ENCODE measurements at regions not wholly inside any gene's neighbourhood (a gene's known extent, or its start where the extent isn't known, plus 50 kb on each side); places are given as distances from the start of the nearest gene placed in this dataset.

GRCh38 chr5:21071421-21071820 is 1083.4 kb upstream of the CDH18 start:
- H3K9ac ChIP-seq (ENCODE audit: low read depth, low read length): no peak overlapping the region
- H3K4me2 ChIP-seq (ENCODE audit: insufficient read depth, low read length): no peak overlapping the region
- H3K27me3 ChIP-seq (ENCODE audit: insufficient read depth, low read length, poor library complexity): no peaks in the 10 kb centered on the region
- no peak overlapping the region for H2AFZ ChIP-seq (ENCODE audit: low read depth, low read length)
- no peak overlapping the region for H3K4me3 ChIP-seq (ENCODE audit: low read depth in 1 of 2, low read length in 2 of 2)
- no peaks in the 10 kb centered on the region for H3K9me3 ChIP-seq (ENCODE audit: insufficient read depth, low read length, severe bottlenecking)
- no peak overlapping the region for H3K27ac ChIP-seq (ENCODE audit: low read length)
- H3K79me2 ChIP-seq (ENCODE audit: insufficient read depth, low read length): no peaks in the 10 kb centered on the region
- H4K20me1 ChIP-seq (ENCODE audit: insufficient read depth, low read length): no peaks in the 10 kb centered on the region
- no peak for DNase-seq
- no peaks in the 10 kb centered on the region for H3K4me1 ChIP-seq (ENCODE audit: insufficient read depth, low read length)
- no peak for ATAC-seq (ENCODE audit: insufficient read depth, low read depth)
- TF ChIP-seq EZH2 (IDR thresholded peaks at IDR 0.05; ENCODE audit: borderline replicate concordance, low read depth, low read length, severe bottlenecking): no peak
- TF ChIP-seq CTCF (IDR thresholded peaks at IDR 0.05; ENCODE audit: borderline replicate concordance, extremely low read depth, low read length, poor library complexity, severe bottlenecking): no peak
- no peaks in the 10 kb centered on the region for H3K36me3 ChIP-seq (ENCODE audit: insufficient read depth, low read length)

- H3K4me2 ChIP-seq (ENCODE audit: insufficient read depth, low read length): no peak overlapping the region
- no peak overlapping the region for H3K4me3 ChIP-seq (ENCODE audit: low read depth in 1 of 2, low read length in 2 of 2)
These were observed 1082.9 kb upstream of the CDH18 start for GRCh38 chr5:21070858-21071257.

GRCh38 chr5:21067724-21068123 is 1079.7 kb upstream of the CDH18 start:
- Histone ChIP-seq H3K4me1 (ENCODE audit: insufficient read depth, low read length) (no peaks in the 10 kb centered on the region), H3K9ac (ENCODE audit: low read depth, low read length) (no peak overlapping the region), H3K4me3 (ENCODE audit: low read depth in 1 of 2, low read length in 2 of 2) (no peak overlapping the region), H4K20me1 (ENCODE audit: insufficient read depth, low read length) (no peaks in the 10 kb centered on the region), H3K27me3 (ENCODE audit: insufficient read depth, low read length, poor library complexity) (no peaks in the 10 kb centered on the region), H3K27ac (ENCODE audit: low read length) (no peak overlapping the region), H3K4me2 (ENCODE audit: insufficient read depth, low read length) (no peak overlapping the region), H3K79me2 (ENCODE audit: insufficient read depth, low read length) (no peaks in the 10 kb centered on the region), H3K9me3 (ENCODE audit: insufficient read depth, low read length, severe bottlenecking) (peaks cover 4% of the 10 kb centered on the region), H3K36me3 (ENCODE audit: insufficient read depth, low read length) (no peaks in the 10 kb centered on the region), H2AFZ (ENCODE audit: low read depth, low read length) (no peak overlapping the region)
- no peak for TF ChIP-seq EZH2 (IDR thresholded peaks at IDR 0.05; ENCODE audit: borderline replicate concordance, low read depth, low read length, severe bottlenecking)
- no peak for TF ChIP-seq CTCF (IDR thresholded peaks at IDR 0.05; ENCODE audit: borderline replicate concordance, extremely low read depth, low read length, poor library complexity, severe bottlenecking)
- ATAC-seq (ENCODE audit: insufficient read depth, low read depth): no peak
- no peak for DNase-seq

More at GRCh38 chr5:21070858-21071257, 1082.9 kb upstream of the CDH18 start:
- Histone ChIP-seq H3K79me2 (ENCODE audit: insufficient read depth, low read length) (no peaks in the 10 kb centered on the region), H3K27me3 (ENCODE audit: insufficient read depth, low read length, poor library complexity) (no peaks in the 10 kb centered on the region), H3K36me3 (ENCODE audit: insufficient read depth, low read length) (no peaks in the 10 kb centered on the region), H4K20me1 (ENCODE audit: insufficient read depth, low read length) (no peaks in the 10 kb centered on the region), H3K27ac (ENCODE audit: low read length) (no peak overlapping the region), H3K4me1 (ENCODE audit: insufficient read depth, low read length) (no peaks in the 10 kb centered on the region), H2AFZ (ENCODE audit: low read depth, low read length) (no peak overlapping the region), H3K9ac (ENCODE audit: low read depth, low read length) (no peak overlapping the region), H3K9me3 (ENCODE audit: insufficient read depth, low read length, severe bottlenecking) (no peaks in the 10 kb centered on the region)
- TF ChIP-seq EZH2 (IDR thresholded peaks at IDR 0.05; ENCODE audit: borderline replicate concordance, low read depth, low read length, severe bottlenecking): no peak
- DNase-seq (no peak), ATAC-seq (ENCODE audit: insufficient read depth, low read depth) (no peak)

- no peaks in the 10 kb centered on the region for H4K20me1 ChIP-seq (ENCODE audit: insufficient read depth, low read length)
- H3K36me3 ChIP-seq (ENCODE audit: insufficient read depth, low read length): no peaks in the 10 kb centered on the region
- H3K4me2 ChIP-seq (ENCODE audit: insufficient read depth, low read length): no peak overlapping the region
- H3K4me1 ChIP-seq (ENCODE audit: insufficient read depth, low read length): no peaks in the 10 kb centered on the region
- H3K79me2 ChIP-seq (ENCODE audit: insufficient read depth, low read length): no peaks in the 10 kb centered on the region
- no peak for TF ChIP-seq EZH2 (IDR thresholded peaks at IDR 0.05; ENCODE audit: borderline replicate concordance, low read depth, low read length, severe bottlenecking)
- TF ChIP-seq CTCF (IDR thresholded peaks at IDR 0.05; ENCODE audit: borderline replicate concordance, extremely low read depth, low read length, poor library complexity, severe bottlenecking): no peak
- H2AFZ ChIP-seq (ENCODE audit: low read depth, low read length): no peak overlapping the region
- H3K4me3 ChIP-seq (ENCODE audit: low read depth in 1 of 2, low read length in 2 of 2): no peak overlapping the region
- H3K27ac ChIP-seq (ENCODE audit: low read length): no peak overlapping the region
- no peaks in the 10 kb centered on the region for H3K27me3 ChIP-seq (ENCODE audit: insufficient read depth, low read length, poor library complexity)
- H3K9me3 ChIP-seq (ENCODE audit: insufficient read depth, low read length, severe bottlenecking): peaks cover 4% of the 10 kb centered on the region
- ATAC-seq (ENCODE audit: insufficient read depth, low read depth) (no peak), DNase-seq (no peak)
- H3K9ac ChIP-seq (ENCODE audit: low read depth, low read length): no peak overlapping the region
These were observed 1075.1 kb upstream of the CDH18 start for GRCh38 chr5:21063146-21063545.

All from DND-41 (cell line).